HEK293T (cell line): ENCODE measurements at regions not wholly inside any gene's neighbourhood (a gene's known extent, or its start where the extent isn't known, plus 50 kb on each side); places are given as distances from the start of the nearest gene placed in this dataset.

Source experiments
- ARNT ChIP-seq: fragments of 450-650 bp; IDR thresholded peaks from 2 replicates; pipeline ENCODE4 v1.6.1; 2017; ENCODE audit warnings: mild to moderate bottlenecking
- BHLHE40 ChIP-seq: fragments of 450-650 bp; IDR thresholded peaks from 2 replicates; pipeline ENCODE4 v1.6.1; 2016; ENCODE audit warnings: mild to moderate bottlenecking, moderate library complexity, borderline replicate concordance
- FOXA1 ChIP-seq: fragments of 450-650 bp; IDR thresholded peaks from 2 replicates; pipeline ENCODE4 v1.6.1; 2016; ENCODE audit warnings: mild to moderate bottlenecking
- FOXK2 ChIP-seq: fragments of 450-650 bp; IDR thresholded peaks from 2 replicates; pipeline ENCODE4 v1.6.1; 2016; ENCODE audit warnings: mild to moderate bottlenecking
- FOXM1 ChIP-seq: fragments of 450-650 bp; IDR thresholded peaks from 2 replicates; pipeline ENCODE4 v1.6.1; 2017; ENCODE audit warnings: mild to moderate bottlenecking, borderline replicate concordance
- L3MBTL2 ChIP-seq: fragments of 450-650 bp; conservative IDR thresholded peaks from 2 replicates; pipeline ENCODE4 v1.6.1; 2016; ENCODE audit warnings: mild to moderate bottlenecking
- LEF1 ChIP-seq: fragments of 450-650 bp; IDR thresholded peaks from 2 replicates; pipeline ENCODE4 v1.6.1; 2017; ENCODE audit warnings: mild to moderate bottlenecking, borderline replicate concordance
- PKNOX1 ChIP-seq: fragments of 450-650 bp; IDR thresholded peaks from 2 replicates; pipeline ENCODE4 v1.6.1; 2016
- SP1 ChIP-seq: fragments of 450-650 bp; IDR thresholded peaks from 2 replicates; pipeline ENCODE4 v1.6.1; 2017
- SUZ12 ChIP-seq: fragments of 450-650 bp; IDR thresholded peaks from 2 replicates; pipeline ENCODE4 v1.6.1; 2016; ENCODE audit warnings: mild to moderate bottlenecking

GRCh38 chr4:59685626-59686025 is 1514.5 kb upstream of the ADGRL3 start:
- TF ChIP-seq SP1: no peak
- no peak for TF ChIP-seq BHLHE40
- no peak for TF ChIP-seq FOXA1
- TF ChIP-seq PKNOX1: no peak
- no peak for TF ChIP-seq ARNT
- TF ChIP-seq LEF1: no peak
- no peak for TF ChIP-seq SUZ12
- TF ChIP-seq FOXK2: no peak
- TF ChIP-seq L3MBTL2: no peak
- no peak for TF ChIP-seq FOXM1
